ENCODE measurements at regions not wholly inside any gene's neighbourhood (a gene's known extent, or its start where the extent isn't known, plus 50 kb on each side); places are given as distances from the start of the nearest gene placed in this dataset.
"Not testable (repeated sequence)": the region's sequence is repeated elsewhere in the genome, so short reads cannot be mapped to it uniquely, and the experiment has no call there.

DNA sequence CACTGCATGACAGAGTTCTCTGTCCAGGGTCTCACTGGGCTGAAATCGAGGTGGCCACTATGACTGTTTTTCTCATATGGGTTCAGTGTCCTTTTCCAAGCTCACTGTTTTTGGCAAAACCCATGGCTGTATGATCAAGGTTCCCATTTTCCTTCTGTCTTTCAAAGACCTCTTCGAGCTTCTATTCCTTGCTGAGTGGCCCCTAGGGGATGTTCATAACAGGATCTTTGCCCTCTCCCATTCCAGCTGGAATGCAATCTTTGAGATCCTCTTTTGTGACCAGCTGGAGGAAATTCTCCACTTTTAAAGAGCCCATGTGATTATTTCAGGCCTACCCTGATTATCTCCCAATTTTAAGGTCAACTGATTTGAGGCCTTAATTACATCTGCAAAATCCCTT is 572.5 kb upstream of the SLC10A2 start:
- no peak for DNase-seq (ENCODE audit: low read depth)

DNA sequence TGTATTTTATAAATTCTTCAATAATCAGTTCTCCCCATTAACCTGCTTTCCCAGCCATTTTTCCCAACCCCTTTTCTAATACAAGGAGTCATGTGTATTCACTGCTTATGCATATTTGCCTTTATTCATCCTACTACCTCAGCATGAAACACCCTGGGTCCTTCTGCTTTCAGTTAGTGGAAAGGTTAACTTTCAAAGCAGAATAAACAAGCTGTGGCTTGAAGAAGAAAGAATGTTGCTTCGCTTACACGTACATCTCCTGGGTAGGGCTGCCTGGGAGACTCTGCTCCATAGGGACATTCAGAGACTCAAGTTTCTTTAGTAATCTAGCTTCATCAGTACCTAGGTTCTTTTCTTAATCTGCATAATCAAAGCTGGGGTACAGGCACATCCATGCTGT is 567.8 kb upstream of the SLC10A2 start:
- no peak for DNase-seq (ENCODE audit: low read depth)

GRCh38 chr13:103625194-103625593 is 559.0 kb upstream of the SLC10A2 start:
- DNase-seq (ENCODE audit: low read depth), result no peak

DNA sequence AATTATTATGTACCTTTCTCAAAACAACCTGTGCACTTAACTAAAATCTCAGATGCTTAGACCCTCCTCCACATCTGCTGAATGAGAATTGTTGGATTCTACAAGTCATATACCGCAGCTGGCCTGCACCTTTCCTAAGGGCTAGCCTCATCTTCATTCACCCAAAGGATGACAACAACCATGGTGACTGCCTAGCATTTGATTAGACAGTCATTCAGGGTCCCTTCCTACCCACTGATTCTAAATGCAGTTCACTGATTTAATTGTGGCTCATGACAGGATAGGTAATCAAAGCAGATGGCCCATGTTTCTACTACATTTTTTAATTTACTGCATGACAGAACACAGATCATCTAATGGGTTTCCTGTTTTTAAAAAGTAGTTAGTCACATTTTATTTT is 551.9 kb upstream of the SLC10A2 start:
- DNase-seq (ENCODE audit: low read depth), result no peak

- DNase-seq (ENCODE audit: low read depth), result no peak
These were observed 549.6 kb upstream of the SLC10A2 start for GRCh38 chr13:103615771-103616170.

- DNase-seq (ENCODE audit: low read depth), result no peak
These were observed 548.5 kb upstream of the SLC10A2 start for GRCh38 chr13:103614761-103615160.

DNA sequence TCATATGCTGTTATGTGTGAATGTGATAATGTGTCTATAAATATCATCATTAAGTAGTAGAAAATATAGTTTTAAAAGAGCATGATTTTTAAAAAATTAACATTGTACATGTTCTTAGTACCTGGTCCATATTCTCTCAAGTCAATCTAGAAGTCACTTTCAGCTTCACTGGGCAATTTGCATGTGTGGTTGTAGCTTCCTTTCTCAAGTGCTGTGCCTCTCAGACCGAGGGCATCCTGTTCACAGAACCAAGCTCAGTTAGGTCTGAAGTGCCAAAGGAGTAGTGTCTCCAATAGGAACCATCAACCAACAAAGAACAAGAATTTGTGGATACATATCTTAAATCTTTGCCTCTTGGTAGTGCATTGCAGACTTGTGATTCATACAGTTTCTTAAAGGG is 541.8 kb upstream of the SLC10A2 start:
- DNase-seq (ENCODE audit: low read depth), result no peak

DNA sequence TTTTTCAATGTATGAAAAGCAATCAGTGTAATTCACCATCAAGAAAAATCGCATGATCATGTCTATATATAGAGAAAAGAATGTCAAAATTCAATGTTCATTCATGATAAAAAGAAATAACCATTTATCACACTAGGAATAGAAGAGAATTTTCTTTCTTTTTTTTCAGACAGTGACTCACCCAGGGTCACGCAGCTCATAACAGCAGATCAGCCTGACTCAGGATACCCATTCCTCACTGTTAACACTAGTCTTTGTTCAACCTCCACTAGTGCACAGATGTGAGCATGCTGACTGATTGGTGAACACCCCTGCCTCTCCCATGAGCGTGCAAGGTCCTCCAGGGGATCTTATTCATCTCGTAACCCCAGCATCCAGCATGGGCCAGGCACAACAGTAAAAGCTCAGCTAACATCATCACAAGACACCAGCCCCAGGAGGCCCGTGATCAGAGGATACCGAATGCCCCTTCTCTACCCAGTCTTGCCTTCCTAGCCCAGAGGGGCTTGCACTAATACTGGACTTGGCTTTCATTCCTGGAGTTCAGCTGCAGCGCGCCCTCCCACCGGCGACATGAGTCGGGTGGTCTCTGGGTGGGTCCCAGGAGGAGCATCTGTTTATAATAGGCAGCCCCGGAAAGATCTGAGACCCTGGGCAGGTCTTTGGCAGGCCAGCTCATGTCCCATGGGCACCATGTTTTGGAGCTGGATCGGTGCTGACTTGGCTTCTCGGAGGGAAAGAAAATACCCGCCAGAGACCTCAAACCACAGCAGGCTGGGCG is 539.5 kb upstream of the SLC10A2 start:
- DNase-seq (ENCODE audit: low read depth), result no peak

- not testable (repeated sequence) for DNase-seq (ENCODE audit: low read depth)
These were observed 533.7 kb upstream of the SLC10A2 start for GRCh38 chr13:103599870-103600269.

DNA sequence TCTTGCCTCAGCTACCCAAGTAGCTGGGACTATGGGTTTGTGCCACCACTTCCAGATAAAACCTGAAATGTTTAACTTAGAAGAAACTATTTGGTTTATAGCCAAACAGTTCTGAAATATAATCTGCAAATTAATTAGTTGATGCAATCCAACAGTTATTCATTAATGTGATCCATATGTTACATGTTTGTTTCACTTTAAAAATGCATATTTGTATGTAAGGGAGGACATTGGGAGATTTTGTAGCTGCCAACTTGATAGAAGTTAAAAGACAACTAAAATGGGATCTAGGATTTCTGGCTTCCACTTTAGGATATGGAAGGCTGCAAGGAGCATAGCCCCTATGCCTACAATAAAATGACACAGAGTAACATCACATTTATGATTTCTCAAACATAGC is 532.5 kb upstream of the SLC10A2 start:
- no peak for DNase-seq (ENCODE audit: low read depth)

GRCh38 chr13:103573446-103573845 is 507.2 kb upstream of the SLC10A2 start:
- no peak for DNase-seq (ENCODE audit: low read depth)

DNA sequence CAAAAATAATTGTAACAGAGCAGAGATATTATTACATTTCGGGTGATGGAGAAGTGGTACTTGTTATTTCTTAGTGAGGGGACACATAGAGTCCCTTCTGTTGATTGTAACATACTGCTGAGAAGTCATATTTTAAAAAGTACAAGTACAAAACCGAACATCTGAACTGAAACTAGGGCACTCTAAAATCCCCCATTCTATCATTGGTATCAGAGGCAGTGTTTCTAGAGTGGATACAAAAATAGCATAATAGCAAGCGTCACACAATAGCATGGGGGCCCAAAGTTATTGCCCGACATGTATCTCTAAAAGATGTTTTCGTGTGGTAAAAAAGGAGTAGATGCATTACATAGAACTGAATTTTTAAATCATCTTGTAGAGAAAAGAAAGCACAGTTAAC is 502.1 kb upstream of the SLC10A2 start:
- DNase-seq (ENCODE audit: low read depth), result no peak

- no peak for DNase-seq (ENCODE audit: low read depth)
These were observed 491.7 kb upstream of the SLC10A2 start for GRCh38 chr13:103557878-103558277.

GRCh38 chr13:103556681-103557080 is 490.5 kb upstream of the SLC10A2 start:
- no peak for DNase-seq (ENCODE audit: low read depth)

DNA sequence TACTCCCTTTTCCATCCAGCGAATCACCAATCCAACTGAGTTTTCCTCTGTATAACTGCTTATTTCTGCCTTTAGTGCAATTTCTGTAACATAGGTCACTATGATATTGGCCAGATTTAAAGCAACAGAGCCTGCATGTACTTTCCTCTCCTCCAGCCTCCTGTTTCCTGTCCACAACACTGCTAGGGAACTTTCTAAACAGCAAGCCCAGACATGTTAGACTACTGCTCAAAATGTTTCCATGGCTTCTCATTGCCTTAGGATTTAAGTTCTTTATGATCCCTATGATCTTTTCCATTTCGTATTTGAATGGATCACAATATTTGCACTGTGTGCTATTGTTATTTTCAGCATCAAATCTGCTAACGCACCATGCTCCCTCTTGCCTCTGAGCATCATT is 481.7 kb upstream of the SLC10A2 start:
- DNase-seq (ENCODE audit: low read depth), result no peak

DNA sequence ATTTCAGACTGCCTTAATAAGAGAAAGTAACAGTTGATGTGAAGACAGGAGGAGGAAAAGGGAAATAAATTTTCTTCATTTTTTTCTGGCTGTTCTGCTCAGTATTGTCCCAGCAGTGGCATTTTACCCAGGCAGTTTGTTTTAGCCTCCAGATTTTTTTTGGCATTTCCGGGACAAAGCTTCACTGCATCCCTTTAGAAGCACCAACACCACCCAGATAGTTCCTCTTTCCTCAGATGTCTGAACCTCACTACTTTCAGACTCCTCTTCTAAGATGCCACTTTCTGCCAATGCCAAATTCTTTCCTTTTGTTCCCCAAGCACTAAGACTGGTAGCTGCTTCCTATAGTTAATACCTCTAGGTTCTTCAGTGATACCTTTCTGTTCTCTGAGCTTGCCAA is 480.1 kb upstream of the SLC10A2 start:
- no peak for DNase-seq (ENCODE audit: low read depth)

DNA sequence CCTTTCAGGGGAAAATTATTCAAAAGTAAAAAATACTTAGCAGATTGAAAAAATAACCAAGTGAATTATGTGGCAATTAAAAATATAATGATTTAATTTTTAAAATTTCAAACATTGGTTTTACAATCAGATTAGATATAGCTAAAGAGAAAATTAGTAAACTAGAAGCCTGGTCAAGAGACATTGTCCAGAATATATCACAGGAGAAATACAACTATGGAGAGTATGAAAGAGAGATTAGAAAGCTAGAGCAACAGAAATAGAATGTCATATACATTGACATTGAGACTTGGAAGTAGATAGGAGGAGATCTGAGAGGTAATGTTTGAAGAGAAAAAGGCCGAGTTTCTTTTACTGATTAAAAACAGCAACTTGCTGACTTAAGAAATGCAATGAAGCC is 476.4 kb upstream of the SLC10A2 start:
- DNase-seq (ENCODE audit: low read depth), result no peak

GRCh38 chr13:103540382-103540765 is 474.2 kb upstream of the SLC10A2 start:
- DNase-seq (ENCODE audit: low read depth), result no peak

- DNase-seq (ENCODE audit: low read depth), result no peak
These were observed 473.6 kb upstream of the SLC10A2 start for GRCh38 chr13:103539721-103540381.

- DNase-seq (ENCODE audit: low read depth), result no peak
These were observed 473.0 kb upstream of the SLC10A2 start for GRCh38 chr13:103539265-103539664.

GRCh38 chr13:103537616-103538015 is 471.4 kb upstream of the SLC10A2 start:
- DNase-seq (ENCODE audit: low read depth), result no peak

DNA sequence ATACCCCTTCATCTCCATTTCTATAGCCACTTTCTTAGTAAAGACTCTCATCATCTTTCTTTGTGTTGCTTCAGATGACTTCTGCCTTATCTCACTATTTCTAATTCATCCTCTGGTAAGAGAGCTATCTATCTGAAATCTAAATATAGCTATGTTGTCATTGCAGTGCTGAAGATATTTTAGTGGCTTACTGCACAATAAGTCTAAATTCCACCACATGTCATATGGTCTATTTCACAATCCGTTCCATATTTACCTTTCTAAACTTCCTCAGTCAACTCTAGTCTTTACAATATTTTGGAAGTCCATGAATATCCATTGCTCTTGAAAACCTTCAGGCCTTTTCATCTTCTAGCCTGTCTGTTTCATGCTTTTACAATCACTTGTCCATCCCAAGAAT is 465.1 kb upstream of the SLC10A2 start:
- DNase-seq (ENCODE audit: low read depth), result no peak

DNA sequence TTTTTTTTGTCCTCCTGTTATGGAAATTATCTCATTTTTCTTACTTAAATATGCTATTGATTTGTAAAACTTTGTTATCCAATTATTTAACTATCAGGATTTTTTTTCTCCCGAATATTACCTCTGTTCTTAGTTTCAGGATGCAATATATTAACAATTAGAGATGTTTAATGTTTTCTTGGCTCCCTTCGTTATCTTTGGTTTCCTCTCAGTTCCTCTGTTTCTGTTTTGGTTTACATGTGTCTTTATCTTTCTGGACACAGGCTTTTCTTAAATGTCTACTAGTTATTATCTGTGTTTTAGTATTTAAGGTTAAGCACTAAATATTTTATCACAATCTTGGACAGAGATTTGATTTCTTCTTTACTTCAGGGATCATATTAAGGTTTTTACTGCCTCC is 462.2 kb upstream of the SLC10A2 start:
- DNase-seq (ENCODE audit: low read depth), result no peak

- DNase-seq (ENCODE audit: low read depth), result no peak
These were observed 459.3 kb upstream of the SLC10A2 start for GRCh38 chr13:103525530-103525929.

Measured in stimulated activated CD4-positive, alpha-beta T cell treated with anti-CD3 and anti-CD28 coated beads, Interleukin-2, amount 100 ng/mL, for 4 hours (primary cell).